GM23338 (cell line): ENCODE measurements at regions not wholly inside any gene's neighbourhood (a gene's known extent, or its start where the extent isn't known, plus 50 kb on each side); places are given as distances from the start of the nearest gene placed in this dataset.

Experiments used
- ATAC-seq: fragments of 200-7000 bp; cut with Tn5 transposase; 3 replicates; pipeline ENCODE4 v1.9.1; 2020
- DNase-seq: peaks from one replicate; pipeline ENCODE4 v3.0.0-alpha.2; 2015; ENCODE audit warnings: low spot score
- H2AFZ ChIP-seq: fragments of 200-600 bp; sonication (generic); 2 replicates; pipeline ENCODE4 v1.8.0; 2016; ENCODE audit warnings: antibody characterized with exemption, mild to moderate bottlenecking, moderate library complexity
- H3F3A ChIP-seq: fragments of 200-600 bp; sonication (generic); replicated peaks from 2 replicates; pipeline ENCODE4 v1.8.0; 2017; ENCODE audit warnings: antibody characterized with exemption, mixed run types, low read depth
- H3K27ac ChIP-seq: fragments of 200-600 bp; sonication (generic); 2 replicates; pipeline ENCODE4 v1.6.1; 2016; ENCODE audit warnings: low read depth
- H3K27me3 ChIP-seq: fragments of 200-600 bp; sonication (generic); 2 replicates; pipeline ENCODE4 v1.8.0; 2016; ENCODE audit warnings: mild to moderate bottlenecking, mixed run types, moderate library complexity; ENCODE audit not compliant: insufficient read depth
- H3K36me3 ChIP-seq: fragments of 200-600 bp; sonication (generic); 2 replicates; pipeline ENCODE4 v1.8.0; 2016; ENCODE audit warnings: mild to moderate bottlenecking; ENCODE audit not compliant: insufficient read depth
- H3K4me1 ChIP-seq: fragments of 200-600 bp; sonication (generic); 2 replicates; pipeline ENCODE4 v1.8.0; 2016; ENCODE audit warnings: mild to moderate bottlenecking, moderate library complexity; ENCODE audit not compliant: insufficient read depth
- H3K4me2 ChIP-seq: fragments of 200-600 bp; sonication (generic); 2 replicates; pipeline ENCODE4 v1.7.1; 2017; ENCODE audit warnings: mixed run types
- H3K4me3 ChIP-seq: fragments of 200-600 bp; sonication (generic); 2 replicates; pipeline ENCODE4 v1.6.1; 2016; ENCODE audit warnings: mixed run types
- H3K79me2 ChIP-seq: fragments of 200-600 bp; sonication (generic); replicated peaks from 2 replicates; pipeline ENCODE4 v1.8.0; 2017; ENCODE audit warnings: mild to moderate bottlenecking; ENCODE audit not compliant: insufficient read depth
- H3K9me2 ChIP-seq: fragments of 200-600 bp; sonication (generic); 2 replicates; pipeline ENCODE4 v1.8.0; 2017; ENCODE audit not compliant: insufficient read depth
- H4K20me1 ChIP-seq: fragments of 200-600 bp; sonication (generic); replicated peaks from 2 replicates; pipeline ENCODE4 v1.8.0; 2017; ENCODE audit warnings: mild to moderate bottlenecking; ENCODE audit not compliant: insufficient read depth
- H3K27ac Mint-ChIP-seq: 2 replicates; pipeline ENCODE4 v1.8.0; 2020; ENCODE audit warnings: inconsistent platforms, mild to moderate bottlenecking, moderate library complexity, mixed read lengths
- H3K27me3 Mint-ChIP-seq: 3 replicates; pipeline ENCODE4 v1.8.0; 2022; ENCODE audit warnings: low read depth, mild to moderate bottlenecking, moderate library complexity, mixed read lengths, inconsistent platforms; ENCODE audit not compliant: insufficient read depth, poor library complexity
- H3K36me3 Mint-ChIP-seq: 3 replicates; pipeline ENCODE4 v1.8.0; 2021; ENCODE audit warnings: low read depth, mild to moderate bottlenecking, inconsistent platforms, moderate library complexity, mixed read lengths
- H3K4me1 Mint-ChIP-seq: 3 replicates; pipeline ENCODE4 v1.8.0; 2020; ENCODE audit warnings: mild to moderate bottlenecking, inconsistent platforms, mixed read lengths
- H3K4me3 Mint-ChIP-seq: 3 replicates; pipeline ENCODE4 v1.8.0; 2021; ENCODE audit warnings: moderate library complexity, mild to moderate bottlenecking, inconsistent platforms, mixed read lengths
- H3K9me3 Mint-ChIP-seq: 3 replicates; pipeline ENCODE4 v1.8.0; 2020; ENCODE audit warnings: moderate library complexity, mild to moderate bottlenecking, inconsistent platforms, mixed read lengths
- CREB1 ChIP-seq: fragments of 250-450 bp; sonication (Bioruptor Pico); IDR thresholded peaks from 2 replicates; pipeline ENCODE4 v1.5.0; 2020; ENCODE audit warnings: low read depth, mild to moderate bottlenecking, moderate library complexity
- CTCF ChIP-seq, 2 experiments: fragments of 200-600 bp in 1 of 2; sonication (generic) in 1 of 2; conservative IDR thresholded peaks; 2 replicates each; pipeline versions ENCODE4 v1.5.1 to v1.6.1; 2016 to 2017; ENCODE audit warnings: antibody characterized with exemption in 2 of 2, low read depth in 2 of 2, mild to moderate bottlenecking in 2 of 2, moderate library complexity in 1 of 2
- EZH2 ChIP-seq: fragments of 200-600 bp; sonication (generic); IDR thresholded peaks from one replicate; pipeline ENCODE4 v1.8.0; 2017; ENCODE audit warnings: antibody characterized with exemption, mild to moderate bottlenecking, low read depth; ENCODE audit not compliant: unreplicated experiment
- EZH2phosphoT487 ChIP-seq: fragments of 200-600 bp; sonication (generic); IDR thresholded peaks from one replicate; pipeline ENCODE4 v1.8.1; 2018; ENCODE audit warnings: antibody characterized with exemption; ENCODE audit not compliant: unreplicated experiment
- JUNB ChIP-seq: IDR thresholded peaks from one replicate; pipeline ENCODE4 v1.6.1; 2016; ENCODE audit warnings: antibody characterized with exemption; ENCODE audit not compliant: unreplicated experiment
- POLR2AphosphoS5 ChIP-seq: IDR thresholded peaks from 2 replicates; pipeline ENCODE4 v1.6.1; 2016; ENCODE audit warnings: antibody characterized with exemption, low read depth
- STAT1 ChIP-seq: IDR thresholded peaks from one replicate; pipeline ENCODE4 v1.6.1; 2016; ENCODE audit warnings: antibody characterized with exemption; ENCODE audit not compliant: unreplicated experiment
- ZNF114 ChIP-seq: fragments of 250-450 bp; sonication (Bioruptor Pico); IDR thresholded peaks from 2 replicates; pipeline ENCODE4 v1.5.0; 2020; ENCODE audit warnings: mild to moderate bottlenecking, moderate library complexity
- ZNF462 ChIP-seq: fragments of 250-450 bp; sonication (Bioruptor Pico); IDR thresholded peaks from 2 replicates; pipeline ENCODE4 v1.5.0; 2020; ENCODE audit warnings: mild to moderate bottlenecking, moderate library complexity
- TF ChIP-seq, protein P1 (sequence below): IDR thresholded peaks from 2 replicates; pipeline ENCODE4 v1.6.1; 2016; ENCODE audit warnings: antibody characterized with exemption
- TF ChIP-seq, protein P2 (sequence below): IDR thresholded peaks from one replicate; pipeline ENCODE4 v1.6.1; 2018; ENCODE audit warnings: antibody characterized with exemption; ENCODE audit not compliant: unreplicated experiment

- H3K9me3 Mint-ChIP-seq, result no peaks in the 10 kb centered on the region; the same call in 2 of the 3 replicates
- Histone ChIP-seq H3K36me3 (no peaks in the 10 kb centered on the region), H4K20me1 (no peaks in the 10 kb centered on the region), H3K9me2 (no peaks in the 10 kb centered on the region), H3K4me3 (no peak overlapping the region), H2AFZ (no peak overlapping the region), H3K27me3 (no peaks in the 10 kb centered on the region), H3K4me2 (no peak overlapping the region), H3K4me1 (no peaks in the 10 kb centered on the region), H3K27ac (no peak overlapping the region), H3F3A (no peaks in the 10 kb centered on the region), H3K79me2 (no peaks in the 10 kb centered on the region)
- H3K4me3 Mint-ChIP-seq, result no peak overlapping the region
- DNase-seq (no peak), ATAC-seq (no peak)
- H3K27me3 Mint-ChIP-seq, result no peaks in the 10 kb centered on the region
- H3K27ac Mint-ChIP-seq, result no peak overlapping the region
- no peaks in the 10 kb centered on the region for H3K4me1 Mint-ChIP-seq
- TF ChIP-seq EZH2phosphoT487, result no peak
- no peak for TF ChIP-seq STAT1
- TF ChIP-seq ZNF114 (CRISPR knock-in tag), result no peak
- no peak for TF ChIP-seq EZH2
- TF ChIP-seq ZNF462 (CRISPR knock-in tag), result no peak
- TF ChIP-seq, protein P1, sequence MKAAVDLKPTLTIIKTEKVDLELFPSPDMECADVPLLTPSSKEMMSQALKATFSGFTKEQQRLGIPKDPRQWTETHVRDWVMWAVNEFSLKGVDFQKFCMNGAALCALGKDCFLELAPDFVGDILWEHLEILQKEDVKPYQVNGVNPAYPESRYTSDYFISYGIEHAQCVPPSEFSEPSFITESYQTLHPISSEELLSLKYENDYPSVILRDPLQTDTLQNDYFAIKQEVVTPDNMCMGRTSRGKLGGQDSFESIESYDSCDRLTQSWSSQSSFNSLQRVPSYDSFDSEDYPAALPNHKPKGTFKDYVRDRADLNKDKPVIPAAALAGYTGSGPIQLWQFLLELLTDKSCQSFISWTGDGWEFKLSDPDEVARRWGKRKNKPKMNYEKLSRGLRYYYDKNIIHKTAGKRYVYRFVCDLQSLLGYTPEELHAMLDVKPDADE, result no peak
- no peak for TF ChIP-seq POLR2AphosphoS5
- no peak for TF ChIP-seq CREB1 (CRISPR knock-in tag)
- no peak for TF ChIP-seq JUNB
- TF ChIP-seq, protein P2, sequence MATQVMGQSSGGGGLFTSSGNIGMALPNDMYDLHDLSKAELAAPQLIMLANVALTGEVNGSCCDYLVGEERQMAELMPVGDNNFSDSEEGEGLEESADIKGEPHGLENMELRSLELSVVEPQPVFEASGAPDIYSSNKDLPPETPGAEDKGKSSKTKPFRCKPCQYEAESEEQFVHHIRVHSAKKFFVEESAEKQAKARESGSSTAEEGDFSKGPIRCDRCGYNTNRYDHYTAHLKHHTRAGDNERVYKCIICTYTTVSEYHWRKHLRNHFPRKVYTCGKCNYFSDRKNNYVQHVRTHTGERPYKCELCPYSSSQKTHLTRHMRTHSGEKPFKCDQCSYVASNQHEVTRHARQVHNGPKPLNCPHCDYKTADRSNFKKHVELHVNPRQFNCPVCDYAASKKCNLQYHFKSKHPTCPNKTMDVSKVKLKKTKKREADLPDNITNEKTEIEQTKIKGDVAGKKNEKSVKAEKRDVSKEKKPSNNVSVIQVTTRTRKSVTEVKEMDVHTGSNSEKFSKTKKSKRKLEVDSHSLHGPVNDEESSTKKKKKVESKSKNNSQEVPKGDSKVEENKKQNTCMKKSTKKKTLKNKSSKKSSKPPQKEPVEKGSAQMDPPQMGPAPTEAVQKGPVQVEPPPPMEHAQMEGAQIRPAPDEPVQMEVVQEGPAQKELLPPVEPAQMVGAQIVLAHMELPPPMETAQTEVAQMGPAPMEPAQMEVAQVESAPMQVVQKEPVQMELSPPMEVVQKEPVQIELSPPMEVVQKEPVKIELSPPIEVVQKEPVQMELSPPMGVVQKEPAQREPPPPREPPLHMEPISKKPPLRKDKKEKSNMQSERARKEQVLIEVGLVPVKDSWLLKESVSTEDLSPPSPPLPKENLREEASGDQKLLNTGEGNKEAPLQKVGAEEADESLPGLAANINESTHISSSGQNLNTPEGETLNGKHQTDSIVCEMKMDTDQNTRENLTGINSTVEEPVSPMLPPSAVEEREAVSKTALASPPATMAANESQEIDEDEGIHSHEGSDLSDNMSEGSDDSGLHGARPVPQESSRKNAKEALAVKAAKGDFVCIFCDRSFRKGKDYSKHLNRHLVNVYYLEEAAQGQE, result no peak
- no peak for TF ChIP-seq CTCF (conservative IDR thresholded peaks at IDR 0.05; ENCODE audit: low read depth in 2 of 2)
- H3K36me3 Mint-ChIP-seq, result no peaks in the 10 kb centered on the region
Measured at GRCh38 chr3:116601206-116601605, 108.4 kb upstream of the TUSC7 start.
